ENCODE measurements at regions not wholly inside any gene's neighbourhood (a gene's known extent, or its start where the extent isn't known, plus 50 kb on each side); places are given as distances from the start of the nearest gene placed in this dataset.

DNA sequence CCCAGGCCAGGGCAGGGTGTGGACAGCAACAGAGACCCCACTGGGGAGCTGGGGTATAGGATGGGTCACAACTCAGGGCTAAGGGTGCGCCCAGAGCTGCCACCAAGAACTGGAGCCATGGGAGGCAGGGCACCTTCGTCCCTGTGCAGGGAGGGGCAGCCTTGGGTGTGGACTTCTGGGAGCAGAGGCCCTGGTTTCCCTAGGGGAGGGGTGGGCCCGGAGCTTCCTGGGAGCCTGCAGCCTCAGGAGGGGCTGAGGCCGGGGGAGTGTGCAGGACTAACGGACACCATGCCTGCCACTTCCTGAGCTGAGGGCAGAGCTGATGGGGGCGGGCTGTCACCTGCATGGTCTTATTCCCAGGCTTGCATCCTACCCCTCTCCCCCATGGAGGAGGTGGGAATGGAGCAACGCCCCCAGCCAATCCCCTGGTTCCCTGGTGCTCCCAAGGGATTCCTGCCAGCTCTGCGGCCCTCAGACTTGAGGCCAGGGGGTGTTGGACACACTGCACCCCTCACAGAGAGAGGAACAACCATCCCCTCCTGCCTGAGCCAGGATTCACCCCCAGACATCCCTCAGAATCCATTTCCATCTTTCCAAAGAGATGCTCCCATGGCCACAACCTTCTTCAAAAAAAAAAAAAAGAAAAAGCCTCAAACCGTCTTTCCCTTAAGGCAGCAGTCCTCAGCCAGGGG, 225.7 kb downstream of the CTTN start:
- 73 to 85% (median 80%) methylated on average over 8 to 9 of the region's 9 CpGs for WGBS, 3 donors
- intact Hi-C loops (cut with DNase I), result no loop called here
- DNase-seq, result peak in 1 of 2 donors; percentile 16

DNA sequence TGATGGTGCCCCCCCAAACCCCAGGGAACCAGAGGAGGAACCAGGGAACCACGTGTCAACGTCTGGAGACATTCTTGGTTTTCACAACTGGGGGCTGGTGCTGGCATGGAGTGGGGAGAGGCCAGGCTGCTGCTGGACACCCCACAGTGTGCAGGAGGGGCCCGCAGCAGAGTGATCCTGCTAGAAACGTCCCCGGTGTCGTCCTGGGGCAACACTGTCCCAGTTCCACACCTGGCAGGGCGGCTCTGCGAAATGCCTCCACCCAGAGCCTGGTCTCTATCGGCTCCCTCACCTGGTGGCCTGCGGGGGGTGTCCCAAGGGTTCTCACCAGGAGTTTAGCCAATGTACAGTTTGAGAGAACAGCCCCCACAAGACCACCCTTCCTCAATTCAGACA, 226.3 kb downstream of the CTTN start:
- no peaks in the 10 kb centered on the region for H3K36me3 ChIP-seq (ENCODE audit: insufficient read depth in 1 of 2, low read depth in 1 of 2)
- no peak overlapping the region for H3K27ac ChIP-seq
- DNase-seq (no peak), ATAC-seq (no peak)
- intact Hi-C loops (cut with DNase I), result no loop called here
- peaks cover 12% of the 10 kb centered on the region for H3K4me1 ChIP-seq
- no peak overlapping the region for H3K4me3 ChIP-seq
- no peaks in the 10 kb centered on the region for H3K9me3 ChIP-seq
- TF ChIP-seq, protein P1, sequence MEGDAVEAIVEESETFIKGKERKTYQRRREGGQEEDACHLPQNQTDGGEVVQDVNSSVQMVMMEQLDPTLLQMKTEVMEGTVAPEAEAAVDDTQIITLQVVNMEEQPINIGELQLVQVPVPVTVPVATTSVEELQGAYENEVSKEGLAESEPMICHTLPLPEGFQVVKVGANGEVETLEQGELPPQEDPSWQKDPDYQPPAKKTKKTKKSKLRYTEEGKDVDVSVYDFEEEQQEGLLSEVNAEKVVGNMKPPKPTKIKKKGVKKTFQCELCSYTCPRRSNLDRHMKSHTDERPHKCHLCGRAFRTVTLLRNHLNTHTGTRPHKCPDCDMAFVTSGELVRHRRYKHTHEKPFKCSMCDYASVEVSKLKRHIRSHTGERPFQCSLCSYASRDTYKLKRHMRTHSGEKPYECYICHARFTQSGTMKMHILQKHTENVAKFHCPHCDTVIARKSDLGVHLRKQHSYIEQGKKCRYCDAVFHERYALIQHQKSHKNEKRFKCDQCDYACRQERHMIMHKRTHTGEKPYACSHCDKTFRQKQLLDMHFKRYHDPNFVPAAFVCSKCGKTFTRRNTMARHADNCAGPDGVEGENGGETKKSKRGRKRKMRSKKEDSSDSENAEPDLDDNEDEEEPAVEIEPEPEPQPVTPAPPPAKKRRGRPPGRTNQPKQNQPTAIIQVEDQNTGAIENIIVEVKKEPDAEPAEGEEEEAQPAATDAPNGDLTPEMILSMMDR (IDR thresholded peaks at IDR 0.05), result no peak
- 74 to 86% (median 75%) methylated on average over 10 of the region's 10 CpGs for WGBS, 3 donors
- no peaks in the 10 kb centered on the region for H3K27me3 ChIP-seq (ENCODE audit: insufficient read depth in 3 of 3, low read length in 2 of 3)

More for the DNA sequence above, 225.7 kb downstream of the CTTN start:
- H3K4me1 ChIP-seq, result peaks cover 12% of the 10 kb centered on the region
- no peak overlapping the region for H3K4me3 ChIP-seq
- TF ChIP-seq, protein P1 (IDR thresholded peaks at IDR 0.05), result no peak
- H3K27ac ChIP-seq, result no peak overlapping the region
- ATAC-seq, result no peak
- no peaks in the 10 kb centered on the region for H3K36me3 ChIP-seq (ENCODE audit: insufficient read depth in 1 of 2, low read depth in 1 of 2)
- no peaks in the 10 kb centered on the region for H3K27me3 ChIP-seq (ENCODE audit: insufficient read depth in 3 of 3, low read length in 2 of 3)
- H3K9me3 ChIP-seq, result no peaks in the 10 kb centered on the region

DNA sequence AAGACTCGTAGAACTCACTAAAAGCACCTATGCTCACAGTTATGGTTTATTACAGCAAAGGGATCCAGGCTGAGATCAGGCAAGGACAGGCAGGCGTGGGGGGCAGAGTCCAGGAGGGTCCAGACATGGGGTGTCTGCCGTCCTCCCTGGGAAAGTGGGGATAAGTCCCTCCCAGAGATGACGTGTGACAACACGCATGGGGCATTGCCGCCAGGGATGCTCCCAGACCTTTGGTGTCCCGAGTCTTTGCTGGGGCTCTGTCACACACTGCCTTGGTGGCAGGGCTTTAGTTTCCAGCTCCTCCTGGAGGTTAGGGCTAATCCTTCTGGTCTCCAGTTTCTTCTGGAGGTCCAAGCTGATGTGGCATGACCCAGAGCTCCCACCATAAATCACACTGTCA, 226.7 kb downstream of the CTTN start:
- Histone ChIP-seq H3K27ac (no peak overlapping the region), H3K36me3 (ENCODE audit: insufficient read depth in 1 of 2, low read depth in 1 of 2) (no peaks in the 10 kb centered on the region), H3K4me1 (peaks cover 12% of the 10 kb centered on the region), H3K9me3 (no peaks in the 10 kb centered on the region), H3K27me3 (ENCODE audit: insufficient read depth in 3 of 3, low read length in 2 of 3) (no peaks in the 10 kb centered on the region), H3K4me3 (no peak overlapping the region)
- DNase-seq, result no peak
- ATAC-seq, result no peak
- WGBS, 3 donors, result 81 to 85% (median 83%) methylated on average over 7 of the region's 7 CpGs
- intact Hi-C loops (cut with DNase I), result no loop called here
- TF ChIP-seq, protein P1 (IDR thresholded peaks at IDR 0.05), result no peak

DNA sequence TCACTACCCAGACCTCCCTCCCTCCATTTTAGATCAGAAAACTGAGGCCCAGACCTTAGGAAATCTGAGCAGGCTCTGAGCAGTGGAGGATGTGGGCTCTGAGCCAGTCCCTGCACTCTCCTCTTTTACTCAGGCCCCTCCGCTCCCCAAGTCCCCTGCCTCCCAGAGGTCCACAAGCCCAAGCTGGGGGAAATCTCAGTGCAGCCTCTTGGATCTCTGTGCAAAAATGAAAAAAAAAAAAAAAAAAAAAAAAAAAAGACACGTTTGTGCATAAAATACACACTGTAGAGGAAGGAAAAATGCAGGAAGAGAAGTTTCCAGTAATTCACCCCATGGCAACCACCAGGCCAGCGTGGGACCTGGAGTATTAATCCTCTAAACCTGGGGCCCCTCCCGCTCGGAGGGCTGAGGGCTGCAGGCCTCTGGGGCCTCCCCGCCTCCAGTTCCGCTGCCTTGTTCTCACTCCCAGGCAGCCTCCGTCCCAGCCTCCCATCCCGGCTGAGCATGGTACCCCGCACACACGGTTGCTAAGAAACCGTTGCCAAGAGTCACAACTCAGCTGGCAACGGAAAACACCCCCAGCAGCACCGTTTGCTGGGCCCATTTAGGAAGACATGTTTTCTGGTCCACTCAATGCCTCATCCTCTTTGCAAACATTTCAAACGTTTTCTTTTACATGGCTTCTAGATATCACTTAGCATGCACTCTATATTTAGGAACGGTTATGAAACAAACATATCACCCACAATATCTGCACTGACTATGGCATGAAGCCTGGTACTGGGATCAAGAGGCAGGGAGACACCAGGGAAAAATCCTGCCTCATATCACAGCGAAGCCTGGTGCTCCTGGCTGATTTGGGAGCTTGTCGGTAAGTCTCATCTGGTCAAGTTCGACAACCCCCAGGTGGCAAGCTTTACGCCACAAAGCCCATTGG, 227.5 kb downstream of the CTTN start:
- 41 to 45% (median 44%) methylated on average over 19 to 20 of the region's 20 CpGs for WGBS, 3 donors
- Histone ChIP-seq H3K27me3 (ENCODE audit: insufficient read depth in 3 of 3, low read length in 2 of 3) (no peaks in the 10 kb centered on the region), H3K9me3 (no peaks in the 10 kb centered on the region), H3K4me1 (peaks cover 12% of the 10 kb centered on the region), H3K4me3 (no peak overlapping the region), H3K27ac (no peak overlapping the region), H3K36me3 (ENCODE audit: insufficient read depth in 1 of 2, low read depth in 1 of 2) (no peaks in the 10 kb centered on the region)
- ATAC-seq (peak in 3 of 4 donors; percentile 58 to 87 (median 71)), DNase-seq (no peak)
- TF ChIP-seq, protein P1 (IDR thresholded peaks at IDR 0.05), result no peak
- intact Hi-C loops (cut with DNase I), result no loop called here
